HAP-1 (cell line): ENCODE measurements at regions not wholly inside any gene's neighbourhood (a gene's known extent, or its start where the extent isn't known, plus 50 kb on each side); places are given as distances from the start of the nearest gene placed in this dataset.
A peak's percentile ranks its signal among the peaks of the same experiment; 100 is the strongest.

Source experiments
- DNase-seq, 2 experiments: peaks; one replicate each; pipeline ENCODE4 v3.0.0-alpha.2; 2016 to 2020; ENCODE audit warnings: low spot score in 2 of 2
- H3K27me3 ChIP-seq: fragments of 250-450 bp; sonication (Bioruptor Pico); 2 replicates; pipeline ENCODE4 v1.5.1; 2020; ENCODE audit warnings: low read depth, mild to moderate bottlenecking, moderate library complexity
- H3K36me3 ChIP-seq: fragments of 250-450 bp; sonication (Bioruptor Pico); replicated peaks from 2 replicates; pipeline ENCODE4 v1.5.1; 2020; ENCODE audit warnings: mild to moderate bottlenecking
- H3K4me1 ChIP-seq: fragments of 250-450 bp; sonication (Bioruptor Pico); 2 replicates; pipeline ENCODE4 v1.5.1; 2020; ENCODE audit warnings: mild to moderate bottlenecking
- H3K4me3 ChIP-seq: fragments of 250-450 bp; sonication (Bioruptor Pico); 2 replicates; pipeline ENCODE4 v1.5.1; 2020; ENCODE audit warnings: mild to moderate bottlenecking, moderate library complexity
- H3K9me3 ChIP-seq: fragments of 250-450 bp; sonication (Bioruptor Pico); 2 replicates; pipeline ENCODE4 v1.5.1; 2020; ENCODE audit warnings: mild to moderate bottlenecking, moderate library complexity
- in situ Hi-C: fragments of 300-500 bp; cut with MboI; formaldehyde crosslinking; loops from 3 replicates; pipeline ENCODE4 v1.14.3; 2020; ENCODE audit warnings: low sequenced_read_pairs, inconsistent platforms, mixed read lengths

DNA sequence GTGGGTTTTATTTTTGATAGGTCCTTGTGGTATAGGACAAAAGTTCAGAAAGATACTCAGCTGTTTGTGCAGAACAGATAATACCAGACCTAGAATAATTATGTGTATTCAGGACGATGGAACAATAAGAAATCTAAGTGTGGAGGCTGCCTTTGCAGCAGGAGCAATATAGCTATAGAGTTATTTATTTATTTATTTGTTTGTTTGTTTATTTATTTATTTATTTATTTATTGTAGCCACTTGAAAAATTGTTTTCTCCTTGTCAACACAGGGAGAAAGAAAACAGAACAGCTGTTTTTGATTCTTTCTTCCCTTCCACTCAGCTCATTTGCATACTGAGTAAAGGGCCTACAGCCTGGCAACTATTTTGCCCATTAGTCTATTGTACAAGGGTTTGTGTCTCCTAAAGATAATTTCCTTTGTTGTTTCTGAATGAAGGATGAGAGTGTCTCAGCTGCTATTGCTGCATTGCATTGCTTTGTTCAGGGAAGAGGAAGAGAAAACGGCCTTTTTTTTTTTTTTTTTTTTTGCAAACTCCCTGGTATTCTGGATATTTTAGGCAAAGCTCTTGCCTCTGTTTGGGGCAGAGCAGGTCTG is 56.0 kb upstream of the ESX1 start:
- Histone ChIP-seq H3K27me3 (no peaks in the 10 kb centered on the region; the same call in 1 of the 2 replicates), H3K36me3 (no peaks in the 10 kb centered on the region), H3K4me3 (no peak overlapping the region), H3K4me1 (no peaks in the 10 kb centered on the region), H3K9me3 (no peaks in the 10 kb centered on the region)
- DNase-seq = no peak
- in situ Hi-C loops = no loop called here

DNA sequence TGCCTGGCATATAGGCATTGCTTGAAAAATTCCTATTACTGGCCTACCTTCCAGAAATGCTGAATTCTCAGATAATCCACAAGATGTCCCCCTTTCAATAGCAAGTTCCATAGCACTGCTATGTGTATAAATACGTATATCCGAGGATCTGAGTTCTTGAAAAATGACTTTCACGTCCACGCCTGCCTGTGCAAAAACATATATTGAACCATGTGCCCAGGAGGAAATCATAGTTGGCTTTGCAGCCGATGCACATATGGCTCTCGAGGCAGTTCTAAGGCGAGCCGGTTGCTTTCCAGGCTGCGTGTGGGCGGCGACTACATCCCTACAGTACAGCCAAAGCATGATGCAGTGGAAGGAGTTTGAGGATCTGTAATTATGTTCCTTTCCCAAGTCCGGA is 55.4 kb upstream of the ESX1 start:
- peak; percentile 16 to 42 for DNase-seq
- H3K9me3 ChIP-seq = no peaks in the 10 kb centered on the region
- no peaks in the 10 kb centered on the region for H3K36me3 ChIP-seq
- in situ Hi-C loops = no loop called here
- no peaks in the 10 kb centered on the region for H3K27me3 ChIP-seq
- H3K4me3 ChIP-seq = no peak overlapping the region
- no peaks in the 10 kb centered on the region for H3K4me1 ChIP-seq

DNA sequence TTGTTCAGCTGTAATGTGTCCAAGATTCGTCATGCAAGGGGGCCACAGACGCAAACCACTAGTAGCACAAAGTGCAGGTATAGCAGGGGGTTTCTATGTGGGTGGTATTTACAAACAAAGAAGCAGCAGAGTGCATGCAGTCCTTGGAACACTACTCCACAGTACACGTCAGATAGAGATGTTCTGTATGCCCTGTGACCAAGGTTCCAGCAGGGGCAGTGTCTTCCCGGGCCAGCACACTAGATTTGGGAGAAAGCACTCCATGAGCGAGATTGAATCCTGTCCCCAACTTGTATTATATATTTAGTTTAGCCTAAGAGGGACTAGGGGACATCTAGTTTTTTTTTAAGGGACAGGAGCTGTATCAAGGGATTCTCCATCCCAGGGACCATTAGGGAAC is 54.4 kb upstream of the ESX1 start:
- Histone ChIP-seq H3K9me3 (no peaks in the 10 kb centered on the region), H3K4me1 (no peaks in the 10 kb centered on the region), H3K27me3 (no peaks in the 10 kb centered on the region), H3K36me3 (no peaks in the 10 kb centered on the region), H3K4me3 (no peak overlapping the region)
- in situ Hi-C loops = no loop called here
- DNase-seq = no peak

DNA sequence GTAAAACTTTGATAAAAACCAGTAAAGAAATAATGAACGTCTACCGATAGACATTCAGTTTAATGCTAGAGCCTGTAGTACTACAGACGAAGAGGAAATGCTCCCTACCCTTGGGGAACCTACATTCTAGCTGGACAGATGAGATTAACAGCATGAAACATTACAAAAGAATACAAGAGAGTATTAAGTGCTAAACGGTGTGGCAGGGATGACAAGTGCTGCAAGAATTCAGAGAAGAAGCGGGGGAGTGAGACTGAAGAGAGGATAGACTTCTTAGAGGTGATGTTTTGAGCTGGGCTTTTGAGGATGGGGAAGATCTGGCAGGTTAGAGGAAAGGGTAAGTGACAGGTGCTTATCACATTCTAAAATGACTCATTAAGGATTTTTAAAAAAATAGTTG is 52.6 kb upstream of the ESX1 start:
- H3K27me3 ChIP-seq = no peaks in the 10 kb centered on the region
- H3K9me3 ChIP-seq = no peaks in the 10 kb centered on the region
- no peak for DNase-seq
- no peaks in the 10 kb centered on the region for H3K4me1 ChIP-seq
- H3K4me3 ChIP-seq = no peak overlapping the region
- H3K36me3 ChIP-seq = no peaks in the 10 kb centered on the region
- in situ Hi-C loops = no loop called here

DNA sequence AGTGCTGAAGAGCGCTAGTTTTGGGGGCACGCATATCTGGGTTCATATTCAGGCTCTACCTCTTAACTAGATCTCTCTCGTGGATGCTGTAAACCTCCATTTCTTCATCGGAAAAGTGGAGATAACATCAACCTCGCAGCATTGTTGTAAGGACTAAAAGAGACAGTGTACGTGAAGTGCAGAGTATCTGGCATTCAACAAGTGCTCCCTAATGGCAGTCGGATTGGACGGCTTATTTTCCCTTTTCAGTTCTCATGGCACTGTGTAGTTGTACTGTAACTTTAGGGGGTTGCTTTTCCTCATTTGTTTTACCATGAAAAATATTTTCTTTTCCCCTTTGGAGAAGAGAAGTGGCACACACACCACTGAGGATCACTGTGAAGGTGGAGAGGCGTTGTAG is 51.4 kb upstream of the ESX1 start:
- no peak for DNase-seq
- in situ Hi-C loops = no loop called here
- Histone ChIP-seq H3K4me1 (no peaks in the 10 kb centered on the region), H3K27me3 (no peaks in the 10 kb centered on the region), H3K36me3 (no peaks in the 10 kb centered on the region), H3K9me3 (no peaks in the 10 kb centered on the region), H3K4me3 (no peak overlapping the region)
